Breast epithelium (tissue), 4 donors: ENCODE measurements at regions not wholly inside any gene's neighbourhood (a gene's known extent, or its start where the extent isn't known, plus 50 kb on each side); places are given as distances from the start of the nearest gene placed in this dataset.

Experiments used
- DNase-seq, 2 donors: peaks; one replicate each; pipeline ENCODE4 v3.0.0-alpha.2; 2019; ENCODE audit warnings: low spot score in 2 of 2
- H3K27ac ChIP-seq, 2 donors: fragments of 200-600 bp; sonication (generic) in 1 of 2; one replicate each; pipeline ENCODE4 v1.5.1; 2016 to 2019; ENCODE audit warnings: mild to moderate bottlenecking in 1 of 2
- H3K27me3 ChIP-seq, 2 donors: fragments of 200-600 bp; sonication (generic) in 1 of 2; one replicate each; pipeline versions ENCODE4 v1.5.1 to v1.6.0; 2017 to 2019; ENCODE audit warnings: control low read depth in 1 of 2, mild to moderate bottlenecking in 1 of 2
- H3K36me3 ChIP-seq: fragments of 200-600 bp; one replicate; pipeline ENCODE4 v1.5.1; 2019
- H3K4me1 ChIP-seq, 2 donors: fragments of 200-600 bp; sonication (generic); one replicate each; pipeline ENCODE4 v1.5.1; 2016 to 2019; ENCODE audit warnings: control low read depth in 1 of 2
- H3K4me3 ChIP-seq, 3 donors: fragments of 200-600 bp; sonication (generic); 1 replicate in 2 of 3; 2 replicates in 1 of 3; pipeline ENCODE4 v1.5.1; 2016 to 2019; ENCODE audit warnings: mild to moderate bottlenecking in 3 of 3, moderate library complexity in 2 of 3
- H3K9me3 ChIP-seq, 2 donors: fragments of 200-600 bp; sonication (generic) in 1 of 2; one replicate each; pipeline ENCODE4 v1.5.1; 2016 to 2019; ENCODE audit warnings: control low read depth in 1 of 2
- CTCF ChIP-seq, 3 donors: fragments of 450-650 bp; IDR thresholded peaks; one replicate each; pipeline ENCODE4 v1.5.1; 2016 to 2017; ENCODE audit warnings: antibody characterized with exemption in 3 of 3, mild to moderate bottlenecking in 3 of 3, moderate library complexity in 3 of 3
- POLR2A ChIP-seq: fragments of 450-650 bp; IDR thresholded peaks from one replicate; pipeline ENCODE4 v1.6.1; 2016; ENCODE audit warnings: antibody characterized with exemption, mild to moderate bottlenecking, moderate library complexity
- POLR2AphosphoS5 ChIP-seq, 3 donors: sonication (generic); formaldehyde crosslinking; IDR thresholded peaks; one replicate each; pipeline ENCODE4 v1.6.1; 2017; ENCODE audit warnings: antibody characterized with exemption in 3 of 3
- intact Hi-C: fragments of 100-400 bp; cut with DNase I; formaldehyde crosslinking; loops from one replicate; pipeline ENCODE4 v1.15.1; 2023; ENCODE audit warnings: low total_unique reads

- no peak for TF ChIP-seq POLR2AphosphoS5 (IDR thresholded peaks at IDR 0.05)
- no peak for TF ChIP-seq POLR2A
- peak in 1 of 3 donors; percentile 40 for TF ChIP-seq CTCF (IDR thresholded peaks at IDR 0.05)
- no peaks in the 10 kb centered on the region for H3K27me3 ChIP-seq
- no peak for DNase-seq
- no peaks in the 10 kb centered on the region for H3K36me3 ChIP-seq
- H3K9me3 ChIP-seq = no peaks in the 10 kb centered on the region
- intact Hi-C loops = no loop called here
- H3K4me3 ChIP-seq = no peak overlapping the region
- H3K27ac ChIP-seq = no peak overlapping the region
- no peaks in the 10 kb centered on the region for H3K4me1 ChIP-seq
These were observed 182.5 kb upstream of the NPY2R start for GRCh38 chr4:155025762-155026457.

GRCh38 chr4:155026715-155027114 lies 181.7 kb upstream of the NPY2R start:
- no peak for DNase-seq
- Histone ChIP-seq H3K4me1 (no peaks in the 10 kb centered on the region), H3K4me3 (no peak overlapping the region), H3K27me3 (no peaks in the 10 kb centered on the region), H3K9me3 (no peaks in the 10 kb centered on the region), H3K27ac (no peak overlapping the region), H3K36me3 (no peaks in the 10 kb centered on the region)
- TF ChIP-seq CTCF (IDR thresholded peaks at IDR 0.05) = no peak
- TF ChIP-seq POLR2AphosphoS5 (IDR thresholded peaks at IDR 0.05) = no peak
- intact Hi-C loops = no loop called here

- TF ChIP-seq POLR2AphosphoS5 (IDR thresholded peaks at IDR 0.05) (no peak), POLR2A (no peak), CTCF (IDR thresholded peaks at IDR 0.05) (no peak)
- Histone ChIP-seq H3K4me1 (no peaks in the 10 kb centered on the region), H3K4me3 (no peak overlapping the region), H3K36me3 (no peaks in the 10 kb centered on the region), H3K27ac (no peak overlapping the region), H3K9me3 (no peaks in the 10 kb centered on the region), H3K27me3 (no peaks in the 10 kb centered on the region)
- intact Hi-C loops = no loop called here
- no peak for DNase-seq
These were observed 175.8 kb upstream of the NPY2R start for GRCh38 chr4:155032521-155033229.

GRCh38 chr4:155033604-155034003 lies 174.8 kb upstream of the NPY2R start:
- Histone ChIP-seq H3K36me3 (no peaks in the 10 kb centered on the region), H3K4me1 (no peaks in the 10 kb centered on the region), H3K27me3 (no peaks in the 10 kb centered on the region), H3K4me3 (no peak overlapping the region), H3K9me3 (no peaks in the 10 kb centered on the region), H3K27ac (no peak overlapping the region)
- no peak for TF ChIP-seq POLR2A
- TF ChIP-seq POLR2AphosphoS5 (IDR thresholded peaks at IDR 0.05) = no peak
- TF ChIP-seq CTCF (IDR thresholded peaks at IDR 0.05) = no peak
- intact Hi-C loops = no loop called here
- no peak for DNase-seq

- intact Hi-C loops = loop anchor here (2.0 kb wide), 1 partner anchor 60 kb away; no protein-coding TSS in a partner anchor
- Histone ChIP-seq H3K4me3 (no peak overlapping the region), H3K27me3 (no peaks in the 10 kb centered on the region), H3K9me3 (no peaks in the 10 kb centered on the region), H3K36me3 (no peaks in the 10 kb centered on the region), H3K4me1 (no peaks in the 10 kb centered on the region), H3K27ac (no peak overlapping the region)
- TF ChIP-seq POLR2A (no peak), CTCF (IDR thresholded peaks at IDR 0.05) (no peak), POLR2AphosphoS5 (IDR thresholded peaks at IDR 0.05) (no peak)
- no peak for DNase-seq
These were observed 171.4 kb upstream of the NPY2R start for GRCh38 chr4:155037031-155037430.
